Ectodermal cell (in vitro differentiated cells): ENCODE measurements at regions not wholly inside any gene's neighbourhood (a gene's known extent, or its start where the extent isn't known, plus 50 kb on each side); places are given as distances from the start of the nearest gene placed in this dataset.

Experiments
- H3K27ac ChIP-seq: 2 replicates; pipeline ENCODE4 v1.7.0; 2013; ENCODE audit warnings: mild to moderate bottlenecking, low read depth, low read length; ENCODE audit not compliant: insufficient read depth, poor library complexity, severe bottlenecking
- H3K27me3 ChIP-seq: 2 replicates; pipeline ENCODE4 v1.7.0; 2013; ENCODE audit warnings: mild to moderate bottlenecking, low read length; ENCODE audit not compliant: insufficient read depth, control insufficient read depth, poor library complexity, severe bottlenecking
- H3K36me3 ChIP-seq: one replicate; pipeline ENCODE4 v1.7.0; 2013; ENCODE audit warnings: low read length; ENCODE audit not compliant: control insufficient read depth, insufficient read depth
- H3K4me1 ChIP-seq: one replicate; pipeline ENCODE4 v1.7.0; 2013; ENCODE audit warnings: low read length; ENCODE audit not compliant: control insufficient read depth, insufficient read depth
- H3K4me3 ChIP-seq: 2 replicates; pipeline ENCODE4 v1.7.0; 2013; ENCODE audit warnings: low read depth, low read length, control low read depth; ENCODE audit not compliant: insufficient read depth
- H3K9me3 ChIP-seq: 2 replicates; pipeline ENCODE4 v1.7.0; 2013; ENCODE audit warnings: mild to moderate bottlenecking, low read length, moderate library complexity; ENCODE audit not compliant: control insufficient read depth
- WGBS, 2 experiments: methylation state at CpG; one replicate each; pipeline ENCODE4 v1.1.7; 2013; ENCODE audit warnings: missing lambda C conversion rate in 2 of 2; 5-methylcytosine and 5-hydroxymethylcytosine counted together

DNA sequence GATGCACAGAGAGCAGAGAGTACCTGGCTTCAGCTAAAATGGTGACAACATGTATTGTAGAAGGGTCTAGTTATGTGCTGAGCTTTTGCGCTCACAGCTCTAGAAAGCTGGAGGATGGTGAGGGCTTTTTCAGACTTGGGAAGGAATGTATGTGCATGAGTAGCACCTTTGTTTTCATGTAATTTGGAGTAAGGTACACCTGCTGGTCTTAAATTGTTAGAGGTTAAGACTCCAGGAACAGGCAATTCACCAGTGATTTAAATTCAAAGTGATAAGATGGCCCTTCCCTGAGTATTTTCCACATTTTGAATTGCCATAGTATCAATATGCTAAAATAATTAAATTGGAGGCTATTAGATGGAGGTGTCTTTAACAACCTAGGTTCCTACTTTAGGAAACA, 436.4 kb upstream of the GOLIM4 start:
- no peaks in the 10 kb centered on the region for H3K27me3 ChIP-seq
- H3K4me1 ChIP-seq, result peaks cover 10% of the 10 kb centered on the region
- no peaks in the 10 kb centered on the region for H3K9me3 ChIP-seq
- 94 to 100% methylated on average over 1 of the region's 1 CpG for WGBS, 2 experiments
- H3K4me3 ChIP-seq, result no peak overlapping the region
- H3K36me3 ChIP-seq, result no peaks in the 10 kb centered on the region
- H3K27ac ChIP-seq, result no peak overlapping the region

DNA sequence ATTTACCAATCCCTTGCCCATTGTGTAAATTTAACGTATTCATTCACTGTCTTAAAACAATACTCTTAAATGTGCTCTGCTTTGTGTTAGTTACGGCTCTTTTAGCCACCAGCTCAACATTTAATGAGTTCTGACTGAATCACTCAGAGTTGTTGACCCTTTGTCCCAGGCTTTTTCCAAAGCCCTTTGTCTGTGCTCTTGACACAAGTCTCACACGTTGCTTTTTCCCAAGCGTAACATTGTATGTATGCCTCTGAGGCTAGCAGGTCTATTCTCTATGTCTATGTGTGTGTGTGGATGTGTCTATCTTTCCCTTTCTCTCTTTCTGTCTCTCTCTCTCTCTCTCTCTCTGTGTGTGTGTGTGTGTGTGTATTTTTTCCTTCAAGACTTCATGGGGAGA, 435.4 kb upstream of the GOLIM4 start:
- Histone ChIP-seq H3K36me3 (no peaks in the 10 kb centered on the region), H3K4me3 (no peak overlapping the region), H3K27me3 (no peaks in the 10 kb centered on the region), H3K9me3 (no peaks in the 10 kb centered on the region), H3K4me1 (peaks cover 10% of the 10 kb centered on the region), H3K27ac (peak overlapping the region; percentile 68)
- WGBS, 2 experiments, result 14 to 24% methylated on average over 4 of the region's 4 CpGs

DNA sequence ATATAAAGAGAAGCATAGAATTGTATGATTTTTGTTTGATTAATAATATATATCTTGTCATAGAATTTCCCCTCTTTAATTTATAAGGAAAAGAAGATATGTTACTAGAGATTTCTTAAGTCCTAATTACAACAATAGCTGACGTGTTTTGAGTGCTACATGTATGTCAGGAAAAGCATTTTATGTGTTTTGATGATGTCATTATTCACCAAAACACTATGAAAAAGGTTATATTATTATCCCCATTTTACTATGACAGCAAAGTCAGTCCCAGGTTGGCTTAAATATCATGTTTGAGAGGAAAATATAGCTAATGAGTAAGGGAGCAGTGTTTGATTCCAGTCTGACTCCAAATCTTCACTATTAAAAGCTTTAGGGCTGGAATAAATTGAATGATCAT, 428.4 kb upstream of the GOLIM4 start:
- Histone ChIP-seq H3K4me1 (no peaks in the 10 kb centered on the region), H3K27me3 (no peaks in the 10 kb centered on the region), H3K36me3 (no peaks in the 10 kb centered on the region), H3K27ac (no peak overlapping the region), H3K9me3 (no peaks in the 10 kb centered on the region), H3K4me3 (no peak overlapping the region)
- no CpG with 5 or more reads among the region's 1 CpG for WGBS, 2 experiments

DNA sequence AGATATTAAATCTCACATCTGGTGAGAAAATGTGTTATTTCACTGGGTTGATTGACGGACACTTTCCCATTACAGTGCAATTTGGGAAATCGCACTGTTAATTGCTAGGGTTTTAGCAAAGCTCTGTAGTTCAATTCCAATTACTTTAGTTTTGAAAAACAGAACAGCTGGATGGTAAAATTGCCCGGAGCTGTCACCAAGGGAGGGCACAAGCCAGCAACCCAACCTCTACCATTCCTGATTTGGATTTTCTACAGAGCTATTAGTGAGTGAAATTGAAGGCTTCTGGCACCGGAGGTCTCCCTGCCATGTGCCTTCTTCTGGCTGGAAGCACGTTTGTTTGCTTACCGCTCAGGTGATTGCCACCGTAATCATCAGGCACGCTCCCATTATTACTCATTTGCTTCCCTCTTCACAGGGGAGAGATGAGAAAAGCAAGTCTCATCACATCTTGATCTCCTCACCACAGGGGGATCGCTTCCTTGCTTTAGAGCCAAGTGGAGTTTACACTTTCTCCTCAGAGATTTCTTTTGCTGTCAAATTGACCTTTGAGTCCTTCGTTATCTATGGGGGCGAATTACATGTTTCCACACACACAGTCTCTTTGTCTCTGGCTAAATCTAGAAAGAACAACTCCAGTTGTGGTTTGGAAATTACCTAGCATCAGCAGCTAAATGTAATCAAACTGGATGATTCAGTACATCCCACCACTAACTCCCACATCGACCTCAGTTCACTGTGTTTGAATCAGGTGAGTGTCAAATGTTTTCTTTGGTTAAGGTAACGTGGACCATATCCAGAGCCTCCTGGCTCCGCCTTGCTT, 421.7 kb upstream of the GOLIM4 start:
- no peaks in the 10 kb centered on the region for H3K9me3 ChIP-seq
- peaks cover 14% of the 10 kb centered on the region for H3K4me1 ChIP-seq
- H3K36me3 ChIP-seq, result no peaks in the 10 kb centered on the region
- H3K4me3 ChIP-seq, result no peak overlapping the region
- H3K27ac ChIP-seq, result no peak overlapping the region
- WGBS, 2 experiments, result 77% methylated on average over 13 to 14 of the region's 14 CpGs
- H3K27me3 ChIP-seq, result no peaks in the 10 kb centered on the region

DNA sequence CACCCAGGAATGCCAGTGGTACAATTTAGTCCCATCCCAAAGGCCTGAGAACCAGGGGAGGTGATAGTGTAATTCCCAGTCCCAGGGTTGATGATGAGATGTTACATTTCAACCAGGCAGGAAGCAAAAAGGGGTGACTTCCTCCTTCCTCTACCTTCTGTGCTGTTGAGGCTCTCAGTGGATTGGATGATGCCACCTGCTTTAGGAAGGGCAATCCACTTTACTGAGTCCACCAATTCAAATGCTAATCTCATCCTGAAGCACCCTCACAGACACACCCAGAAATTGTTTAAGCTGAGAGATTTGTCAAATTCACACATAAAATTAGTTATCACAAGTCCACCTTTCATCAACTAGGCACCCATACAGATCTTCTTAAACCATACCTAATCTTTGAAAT, 418.5 kb upstream of the GOLIM4 start:
- H3K27ac ChIP-seq, result no peak overlapping the region
- H3K36me3 ChIP-seq, result no peaks in the 10 kb centered on the region
- H3K27me3 ChIP-seq, result no peaks in the 10 kb centered on the region
- no peak overlapping the region for H3K4me3 ChIP-seq
- peaks cover 17% of the 10 kb centered on the region for H3K4me1 ChIP-seq
- no peaks in the 10 kb centered on the region for H3K9me3 ChIP-seq

DNA sequence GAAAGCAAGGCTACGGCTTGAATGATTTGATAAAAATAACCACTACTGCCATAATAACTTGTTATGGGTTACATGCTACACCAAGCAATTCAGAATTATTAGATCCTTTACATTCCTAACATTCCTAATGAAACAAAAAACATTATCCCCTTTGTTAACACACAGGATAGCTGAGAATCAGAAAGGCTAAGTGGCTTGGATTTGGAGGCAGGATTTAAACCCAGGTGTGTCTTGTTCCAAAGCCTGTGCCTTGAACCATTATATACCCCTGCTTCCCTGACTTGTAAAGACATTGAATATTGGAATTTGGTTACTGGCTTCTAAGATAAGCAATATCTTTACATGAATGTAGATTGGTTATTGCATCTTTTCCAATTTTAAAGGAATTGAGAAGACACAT, 417.1 kb upstream of the GOLIM4 start:
- peaks cover 16% of the 10 kb centered on the region for H3K4me1 ChIP-seq

DNA sequence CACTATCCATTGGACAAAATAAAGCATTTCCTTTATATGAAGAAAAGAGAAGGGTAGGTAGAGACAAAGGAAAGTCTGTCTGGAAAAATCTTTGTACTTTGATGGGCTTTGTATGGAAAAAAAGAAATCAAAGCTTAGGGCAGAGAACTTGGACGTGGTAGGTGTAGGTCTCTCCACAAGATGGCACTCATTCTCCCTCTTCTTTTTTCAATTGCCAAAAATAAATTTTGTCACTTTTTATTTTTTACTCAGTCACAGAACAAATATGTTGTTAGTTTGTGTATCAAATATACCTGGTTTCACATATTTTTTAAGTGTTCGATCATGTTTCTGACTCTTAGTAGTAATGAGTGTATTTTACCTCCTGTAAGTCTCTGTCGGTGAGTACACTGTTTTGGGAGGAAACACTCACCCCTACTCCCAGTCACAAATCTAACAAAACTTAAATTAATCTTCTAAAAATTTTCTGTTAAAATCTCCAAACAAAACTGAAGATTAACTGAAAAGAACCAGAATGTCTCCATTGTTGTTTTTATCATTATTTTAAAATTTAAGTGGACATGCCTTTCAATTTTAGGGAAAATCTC, 415.8 kb upstream of the GOLIM4 start:
- Histone ChIP-seq H3K27me3 (no peaks in the 10 kb centered on the region), H3K4me3 (no peak overlapping the region), H3K4me1 (peaks cover 14% of the 10 kb centered on the region), H3K9me3 (no peaks in the 10 kb centered on the region), H3K27ac (no peak overlapping the region), H3K36me3 (no peaks in the 10 kb centered on the region)
- 58 to 100% methylated on average over 1 to 2 of the region's 3 CpGs for WGBS, 2 experiments

More for the DNA sequence above, 417.1 kb upstream of the GOLIM4 start:
- Histone ChIP-seq H3K36me3 (no peaks in the 10 kb centered on the region), H3K9me3 (no peaks in the 10 kb centered on the region), H3K4me3 (no peak overlapping the region), H3K27ac (no peak overlapping the region), H3K27me3 (no peaks in the 10 kb centered on the region)
- WGBS, 2 experiments, result 86 to 89% methylated on average over 1 of the region's 1 CpG

DNA sequence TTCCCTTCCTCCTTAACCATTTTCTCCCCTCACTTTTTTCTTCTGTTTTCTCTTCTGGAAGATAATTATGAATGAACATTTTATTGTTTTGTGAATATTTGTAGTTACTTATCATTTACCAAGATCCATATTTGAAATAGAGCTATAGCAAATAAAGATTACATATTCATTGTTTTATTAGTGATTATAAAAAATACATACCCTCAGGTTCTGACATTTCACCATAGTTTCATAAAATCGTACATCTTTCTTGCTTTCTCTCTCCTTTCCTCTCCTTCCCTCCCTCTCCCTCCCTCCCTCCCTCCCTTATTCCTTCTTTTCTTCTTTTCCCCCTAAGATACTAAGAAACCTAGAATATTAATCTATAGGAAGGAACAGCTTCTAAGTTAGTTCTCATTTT, 410.9 kb upstream of the GOLIM4 start:
- 87 to 94% methylated on average over 1 of the region's 1 CpG for WGBS, 2 experiments
- Histone ChIP-seq H3K27me3 (no peaks in the 10 kb centered on the region), H3K4me3 (no peak overlapping the region), H3K27ac (no peak overlapping the region), H3K9me3 (no peaks in the 10 kb centered on the region), H3K36me3 (no peaks in the 10 kb centered on the region), H3K4me1 (no peaks in the 10 kb centered on the region)

DNA sequence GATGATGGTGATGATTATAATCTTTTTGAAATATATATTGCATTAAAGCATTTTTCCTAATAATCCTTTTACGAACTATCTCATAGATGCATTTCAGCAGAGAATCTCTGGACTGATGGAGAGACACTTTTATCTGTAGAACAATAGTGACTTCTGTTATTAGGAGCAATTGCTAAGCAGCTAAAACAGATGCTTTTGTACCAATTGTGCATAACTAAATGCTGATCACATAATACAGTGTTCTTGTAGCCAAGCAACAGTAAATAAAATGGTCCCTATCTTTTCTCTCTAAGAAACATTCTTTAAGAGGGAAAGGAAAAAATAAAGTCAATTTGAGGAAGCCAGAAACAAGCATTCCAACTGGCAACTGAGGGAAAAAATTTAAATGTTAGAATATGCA, 405.8 kb upstream of the GOLIM4 start:
- WGBS, 2 experiments, result 83% methylated on average over 1 of the region's 1 CpG; no CpG with 5 or more reads in 1 of the 2 experiments
- no peak overlapping the region for H3K4me3 ChIP-seq
- no peak overlapping the region for H3K27ac ChIP-seq
- H3K27me3 ChIP-seq, result no peaks in the 10 kb centered on the region
- H3K4me1 ChIP-seq, result no peaks in the 10 kb centered on the region
- H3K36me3 ChIP-seq, result no peaks in the 10 kb centered on the region
- no peaks in the 10 kb centered on the region for H3K9me3 ChIP-seq

DNA sequence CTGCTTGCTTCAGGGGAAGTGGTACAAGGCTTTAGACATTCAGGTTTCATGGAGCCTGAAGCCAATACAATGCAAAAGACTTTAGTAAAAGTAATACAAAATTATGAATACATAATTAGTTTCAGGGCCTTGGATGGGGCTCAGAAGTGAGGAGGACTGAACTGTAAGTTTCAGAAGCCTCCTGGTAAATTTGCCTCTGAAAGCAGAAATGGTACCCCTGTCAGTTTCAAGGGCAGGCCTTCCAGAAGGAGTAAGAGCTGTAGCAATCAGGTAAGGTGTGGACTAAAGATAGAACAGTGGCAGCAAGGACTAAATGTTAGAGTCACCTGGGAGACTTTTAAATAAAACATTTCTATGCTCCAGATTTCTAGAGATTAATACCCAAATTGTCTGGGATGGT, 402.5 kb upstream of the GOLIM4 start:
- H3K27me3 ChIP-seq, result no peaks in the 10 kb centered on the region
- H3K9me3 ChIP-seq, result no peaks in the 10 kb centered on the region
- no peak overlapping the region for H3K27ac ChIP-seq
- no peaks in the 10 kb centered on the region for H3K36me3 ChIP-seq
- H3K4me1 ChIP-seq, result no peaks in the 10 kb centered on the region
- H3K4me3 ChIP-seq, result no peak overlapping the region
